IPS-NIHi7 (cell line): ENCODE measurements at regions not wholly inside any gene's neighbourhood (a gene's known extent, or its start where the extent isn't known, plus 50 kb on each side); places are given as distances from the start of the nearest gene placed in this dataset.
"Not testable (repeated sequence)": the region's sequence is repeated elsewhere in the genome, so short reads cannot be mapped to it uniquely, and the experiment has no call there.

Experiments
- DNase-seq: peaks from one replicate; pipeline ENCODE4 v3.0.0; 2012; ENCODE audit warnings: mixed read lengths; ENCODE audit errors: extremely low spot score

- not testable (repeated sequence) for DNase-seq
These were observed 538.1 kb downstream of the GOLGA6L6 start for GRCh38 chr15:20003471-20003870.

DNA sequence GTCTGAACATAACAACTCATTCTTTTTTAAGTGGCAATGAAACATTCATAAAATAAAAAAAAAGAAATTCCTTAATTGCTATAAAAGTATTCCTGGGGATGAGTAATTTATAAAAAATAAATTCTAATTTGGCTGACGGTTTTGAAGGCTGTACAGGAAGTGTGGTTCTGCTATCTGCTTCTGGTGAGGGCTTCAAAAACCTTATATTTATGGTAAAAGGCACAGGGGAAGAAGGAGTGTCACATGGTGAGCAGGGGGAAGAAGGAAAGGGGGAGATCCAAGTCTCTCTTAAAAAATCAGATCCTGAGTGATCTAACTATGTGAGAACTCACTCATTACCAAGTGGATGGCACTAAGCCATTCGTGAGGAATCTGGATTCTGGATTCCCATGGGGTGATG lies 539.0 kb downstream of the GOLGA6L6 start:
- DNase-seq: not testable (repeated sequence)

DNA sequence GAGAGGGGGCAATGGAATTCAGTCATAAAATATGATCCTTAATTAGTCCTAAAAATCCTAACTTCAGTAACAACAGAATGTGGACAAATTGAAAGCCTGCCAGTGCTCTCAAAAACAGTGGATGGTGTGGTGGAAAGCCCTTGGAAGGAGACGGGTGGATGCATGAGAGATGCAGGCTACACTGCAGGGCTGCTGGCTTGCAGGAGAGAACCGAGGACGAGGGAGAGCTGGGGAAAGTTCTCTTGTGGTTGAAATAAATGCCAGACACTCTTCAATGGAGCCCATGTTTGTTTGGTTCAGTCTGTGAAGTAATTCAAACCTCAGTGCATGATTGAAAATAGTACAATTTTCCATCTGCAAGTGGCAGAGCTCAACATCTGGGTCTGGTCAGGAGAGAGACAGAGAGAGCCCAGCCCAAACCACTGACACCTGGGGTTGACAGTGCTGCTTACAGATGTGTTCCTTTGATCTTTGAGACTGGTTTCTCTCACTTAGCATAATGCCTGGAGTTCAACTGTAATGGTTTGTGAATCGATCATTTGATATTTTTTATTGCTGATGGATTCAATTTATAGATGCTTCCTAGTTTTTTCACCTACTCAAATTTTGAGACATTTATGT lies 544.9 kb downstream of the GOLGA6L6 start:
- DNase-seq: not testable (repeated sequence)

GRCh38 chr15:19995296-19995695 lies 546.3 kb downstream of the GOLGA6L6 start:
- DNase-seq: not testable (repeated sequence)

- no peak for DNase-seq
These were observed 549.2 kb downstream of the GOLGA6L6 start for GRCh38 chr15:19992428-19992827.

GRCh38 chr15:19988094-19988660 lies 553.4 kb downstream of the GOLGA6L6 start:
- no peak for DNase-seq

GRCh38 chr15:19987389-19988048 lies 554.1 kb downstream of the GOLGA6L6 start:
- no peak for DNase-seq

DNA sequence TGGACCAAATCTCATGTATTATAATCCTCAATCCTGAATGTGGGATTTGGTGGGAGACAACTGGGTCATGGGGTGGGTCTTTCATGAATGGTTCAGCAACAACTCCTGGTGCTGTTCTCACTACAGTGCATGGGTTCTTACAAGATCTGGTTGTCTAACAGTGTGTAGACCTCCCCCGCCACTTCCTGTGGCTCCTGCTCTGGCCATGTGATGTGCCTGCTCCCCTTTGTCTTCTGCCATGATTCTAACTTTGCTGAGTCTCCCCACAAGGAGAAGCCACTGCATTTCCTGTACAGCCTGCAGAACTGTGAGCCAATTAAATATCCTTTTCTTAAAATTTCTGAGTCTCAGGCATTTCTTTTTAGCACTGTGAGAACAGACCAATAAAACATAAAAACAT lies 557.5 kb downstream of the GOLGA6L6 start:
- no peak for DNase-seq

- DNase-seq: no peak
These were observed 566.6 kb downstream of the GOLGA6L6 start for GRCh38 chr15:19974998-19975397.

- DNase-seq: no peak
These were observed 567.9 kb downstream of the GOLGA6L6 start for GRCh38 chr15:19973718-19974117.

- DNase-seq: not testable (repeated sequence)
These were observed 569.0 kb downstream of the GOLGA6L6 start for GRCh38 chr15:19972582-19972981.

- not testable (repeated sequence) for DNase-seq
These were observed 576.0 kb downstream of the GOLGA6L6 start for GRCh38 chr15:19965574-19965973.

DNA sequence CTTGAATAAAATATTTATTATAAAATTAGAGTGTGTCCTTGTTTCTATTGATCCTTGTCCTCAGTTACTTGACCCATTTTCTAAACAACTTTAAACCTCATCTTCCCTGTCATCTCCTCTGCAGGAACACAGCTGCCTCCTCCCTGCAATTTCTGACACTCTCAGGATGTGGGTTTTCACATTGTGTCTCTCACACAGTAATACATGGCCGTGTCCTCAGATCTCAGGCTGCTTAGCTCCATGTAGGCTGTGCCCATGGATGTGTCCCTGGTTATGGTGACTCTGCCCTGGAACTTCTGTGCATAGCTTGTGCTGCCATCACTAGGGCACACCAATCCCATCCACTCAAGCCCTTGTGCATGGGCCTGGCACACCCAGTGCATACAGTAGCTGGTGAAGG lies 577.1 kb downstream of the GOLGA6L6 start:
- not testable (repeated sequence) for DNase-seq

DNA sequence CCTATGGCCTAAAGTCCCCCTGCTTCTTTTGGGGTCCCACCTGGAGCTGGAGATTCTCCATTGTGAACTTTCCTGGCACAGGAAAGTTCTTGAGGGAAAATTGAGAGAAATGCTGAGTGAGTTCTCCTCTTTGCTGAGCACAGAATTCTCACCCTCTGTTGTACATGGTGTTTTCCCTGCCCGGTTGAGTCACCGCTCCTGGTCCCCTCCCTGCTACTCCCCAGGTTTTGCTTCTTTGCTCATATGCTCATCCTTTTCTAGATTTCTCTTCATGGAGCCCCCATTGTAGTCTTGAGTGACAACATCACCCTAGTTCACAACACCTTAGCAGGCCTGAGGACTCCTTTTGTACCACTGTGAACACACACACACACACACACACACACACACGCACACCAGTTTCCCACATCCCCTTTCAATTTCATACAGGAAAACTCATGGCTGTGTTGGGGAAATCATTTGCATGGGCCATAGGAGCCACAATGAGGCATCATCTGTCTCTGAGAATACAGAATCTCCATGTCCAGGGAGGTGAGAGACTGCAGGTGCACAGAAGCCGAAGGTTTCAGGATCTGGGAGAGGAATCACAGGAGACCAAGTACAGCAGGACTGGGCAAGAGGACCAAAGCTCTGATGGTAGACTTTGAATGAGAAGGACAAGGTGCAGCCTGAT lies 585.3 kb downstream of the GOLGA6L6 start:
- DNase-seq: no peak

GRCh38 chr15:19944261-19944888 lies 597.2 kb downstream of the GOLGA6L6 start:
- no peak for DNase-seq

- DNase-seq: no peak
These were observed 598.1 kb downstream of the GOLGA6L6 start for GRCh38 chr15:19943515-19943914.

- not testable (repeated sequence) for DNase-seq
These were observed 638.3 kb downstream of the GOLGA6L6 start for GRCh38 chr15:19903281-19903680.

DNA sequence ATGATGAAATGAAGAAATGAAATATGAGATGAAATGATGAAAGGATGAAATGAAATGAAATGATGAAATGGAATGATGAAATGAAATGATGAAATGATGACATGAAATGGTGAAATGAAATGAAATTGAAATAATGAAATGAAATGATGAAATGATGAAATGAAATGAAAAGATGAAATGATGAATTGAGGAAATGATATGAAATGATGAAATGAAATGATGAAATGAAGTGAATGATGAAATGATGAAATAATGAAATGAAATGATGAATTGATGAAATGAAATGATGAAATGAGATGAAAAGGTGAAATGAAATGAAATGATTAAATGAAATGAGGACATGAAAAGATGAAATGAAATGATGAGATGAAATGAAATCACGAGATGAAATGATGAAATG lies 639.2 kb downstream of the GOLGA6L6 start:
- DNase-seq: not testable (repeated sequence)

GRCh38 chr15:19901414-19901813 lies 640.2 kb downstream of the GOLGA6L6 start:
- DNase-seq: not testable (repeated sequence)

- no peak for DNase-seq
These were observed 642.4 kb downstream of the GOLGA6L6 start for GRCh38 chr15:19899021-19899824.

- DNase-seq: not testable (repeated sequence)
These were observed 652.8 kb downstream of the GOLGA6L6 start for GRCh38 chr15:19888811-19889210.
